ENCODE measurements at regions not wholly inside any gene's neighbourhood (a gene's known extent, or its start where the extent isn't known, plus 50 kb on each side); places are given as distances from the start of the nearest gene placed in this dataset.

- DNase-seq (ENCODE audit: low spot score in 2 of 2, unreplicated experiment in 2 of 2): no peak
- H3K9me3 Mint-ChIP-seq: no peaks in the 10 kb centered on the region
- peaks cover 70% of the 10 kb centered on the region for H3K27me3 Mint-ChIP-seq (ENCODE audit: low read depth)
- H3K4me1 Mint-ChIP-seq: no peaks in the 10 kb centered on the region
- H3K4me3 Mint-ChIP-seq: no peak overlapping the region
- H3K36me3 Mint-ChIP-seq: no peaks in the 10 kb centered on the region
- no peak for TF ChIP-seq CTCF (IDR thresholded peaks at IDR 0.05; ENCODE audit: unreplicated experiment)
- no peak overlapping the region for H3K27ac Mint-ChIP-seq
Measured at GRCh38 chr13:111882351-111882750, 184.6 kb upstream of the SOX1 start.

GRCh38 chr13:111883571-111884343 is 183.2 kb upstream of the SOX1 start:
- H3K36me3 Mint-ChIP-seq: no peaks in the 10 kb centered on the region
- no peak overlapping the region for H3K4me3 Mint-ChIP-seq
- H3K4me1 Mint-ChIP-seq: no peaks in the 10 kb centered on the region
- TF ChIP-seq CTCF (IDR thresholded peaks at IDR 0.05; ENCODE audit: unreplicated experiment): no peak
- H3K27me3 Mint-ChIP-seq (ENCODE audit: low read depth): peaks cover 73% of the 10 kb centered on the region
- no peak overlapping the region for H3K27ac Mint-ChIP-seq
- no peak for DNase-seq (ENCODE audit: low spot score in 2 of 2, unreplicated experiment in 2 of 2)
- H3K9me3 Mint-ChIP-seq: no peaks in the 10 kb centered on the region

- DNase-seq (ENCODE audit: low spot score in 2 of 2, unreplicated experiment in 2 of 2): no peak
- Mint-ChIP-seq H3K9me3 (peaks cover 5% of the 10 kb centered on the region), H3K27me3 (ENCODE audit: low read depth) (peaks cover 87% of the 10 kb centered on the region), H3K27ac (no peak overlapping the region), H3K36me3 (no peaks in the 10 kb centered on the region), H3K4me1 (no peaks in the 10 kb centered on the region), H3K4me3 (no peak overlapping the region)
- no peak for TF ChIP-seq CTCF (IDR thresholded peaks at IDR 0.05; ENCODE audit: unreplicated experiment)
Measured at GRCh38 chr13:111886217-111886945, 180.6 kb upstream of the SOX1 start.

- Mint-ChIP-seq H3K9me3 (peaks cover 5% of the 10 kb centered on the region), H3K4me3 (peak overlapping the region; percentile 71), H3K27me3 (ENCODE audit: low read depth) (peaks cover 89% of the 10 kb centered on the region), H3K36me3 (no peaks in the 10 kb centered on the region), H3K27ac (peak overlapping the region; percentile 27), H3K4me1 (peaks cover 17% of the 10 kb centered on the region)
- TF ChIP-seq CTCF (IDR thresholded peaks at IDR 0.05; ENCODE audit: unreplicated experiment): no peak
- DNase-seq (ENCODE audit: low spot score in 2 of 2, unreplicated experiment in 2 of 2): peak in 1 of 2 experiments; percentile 67
Measured at GRCh38 chr13:111893071-111893606, 173.8 kb upstream of the SOX1 start.

- Mint-ChIP-seq H3K27ac (peak overlapping the region; percentile 27), H3K27me3 (ENCODE audit: low read depth) (peaks cover 89% of the 10 kb centered on the region), H3K9me3 (peaks cover 5% of the 10 kb centered on the region), H3K4me3 (peak overlapping the region; percentile 71), H3K36me3 (no peaks in the 10 kb centered on the region), H3K4me1 (peaks cover 17% of the 10 kb centered on the region)
- TF ChIP-seq CTCF (IDR thresholded peaks at IDR 0.05; ENCODE audit: unreplicated experiment): no peak
- DNase-seq (ENCODE audit: low spot score in 2 of 2, unreplicated experiment in 2 of 2): no peak
Measured at GRCh38 chr13:111893607-111894443, 173.1 kb upstream of the SOX1 start.
